ENCODE measurements at regions not wholly inside any gene's neighbourhood (a gene's known extent, or its start where the extent isn't known, plus 50 kb on each side); places are given as distances from the start of the nearest gene placed in this dataset.

- TF ChIP-seq, protein P1, sequence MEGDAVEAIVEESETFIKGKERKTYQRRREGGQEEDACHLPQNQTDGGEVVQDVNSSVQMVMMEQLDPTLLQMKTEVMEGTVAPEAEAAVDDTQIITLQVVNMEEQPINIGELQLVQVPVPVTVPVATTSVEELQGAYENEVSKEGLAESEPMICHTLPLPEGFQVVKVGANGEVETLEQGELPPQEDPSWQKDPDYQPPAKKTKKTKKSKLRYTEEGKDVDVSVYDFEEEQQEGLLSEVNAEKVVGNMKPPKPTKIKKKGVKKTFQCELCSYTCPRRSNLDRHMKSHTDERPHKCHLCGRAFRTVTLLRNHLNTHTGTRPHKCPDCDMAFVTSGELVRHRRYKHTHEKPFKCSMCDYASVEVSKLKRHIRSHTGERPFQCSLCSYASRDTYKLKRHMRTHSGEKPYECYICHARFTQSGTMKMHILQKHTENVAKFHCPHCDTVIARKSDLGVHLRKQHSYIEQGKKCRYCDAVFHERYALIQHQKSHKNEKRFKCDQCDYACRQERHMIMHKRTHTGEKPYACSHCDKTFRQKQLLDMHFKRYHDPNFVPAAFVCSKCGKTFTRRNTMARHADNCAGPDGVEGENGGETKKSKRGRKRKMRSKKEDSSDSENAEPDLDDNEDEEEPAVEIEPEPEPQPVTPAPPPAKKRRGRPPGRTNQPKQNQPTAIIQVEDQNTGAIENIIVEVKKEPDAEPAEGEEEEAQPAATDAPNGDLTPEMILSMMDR (CRISPR knock-in tag; IDR thresholded peaks at IDR 0.05): no peak
- no peak for TF ChIP-seq ZNF207 (IDR thresholded peaks at IDR 0.05; ENCODE audit: borderline replicate concordance)
- TF ChIP-seq POLR2A (IDR thresholded peaks at IDR 0.05; ENCODE audit: insufficient read depth in 1 of 2, low read depth in 2 of 2, low read length in 2 of 2): no peak
Measured at GRCh38 chr14:98725676-98726075, 546.3 kb downstream of the BCL11B start.

Data from HepG2 (cell line).